IMR-90 (cell line): ENCODE measurements at regions not wholly inside any gene's neighbourhood (a gene's known extent, or its start where the extent isn't known, plus 50 kb on each side); places are given as distances from the start of the nearest gene placed in this dataset.

Source experiments
- ATAC-seq: fragments of 200-7000 bp; cut with Tn5 transposase; 2 replicates; pipeline ENCODE4 v1.9.1; 2020; ENCODE audit warnings: low read depth, mild to moderate bottlenecking, moderate library complexity
- BruUV-seq: library from RNA; stranded (reverse); fragments of 400-500 nt; replicated peaks from 2 replicates; lab custom pipeline; 2021; lab: Mats Ljungman, UMichigan
- CTCF ChIA-PET: fragments of 300-600 bp; formaldehyde crosslinking; extraction: SDS; loops from one replicate; lab custom pipeline; 2021; ENCODE audit warnings: antibody characterized with exemption; lab: Yijun Ruan, JAX
- POLR2A ChIA-PET: fragments of 300-600 bp; sonication (Branson Sonifier 250); formaldehyde crosslinking; loops from one replicate; lab custom pipeline; 2022; ENCODE audit warnings: antibody characterized with exemption; ENCODE audit not compliant: unreplicated experiment; lab: Charles Lee
- DNase-seq: peaks from one replicate; pipeline ENCODE4 v3.0.0; 2013
- H2AFZ ChIP-seq: replicated peaks from 2 replicates; pipeline ENCODE3; 2013; ENCODE audit warnings: low read length, mild to moderate bottlenecking; ENCODE audit not compliant: poor library complexity
- H2AK5ac ChIP-seq: 2 replicates; pipeline ENCODE4 v1.6.1; 2013; ENCODE audit warnings: low read depth, low read length, inconsistent platforms
- H2AK9ac ChIP-seq: replicated peaks from 2 replicates; pipeline ENCODE3; 2013; ENCODE audit warnings: mild to moderate bottlenecking, low read depth, low read length, moderate library complexity; ENCODE audit not compliant: poor library complexity
- H2BK120ac ChIP-seq: 2 replicates; pipeline ENCODE4 v1.6.1; 2013; ENCODE audit warnings: low read depth, low read length, inconsistent platforms
- H2BK15ac ChIP-seq: 3 replicates; pipeline ENCODE4 v1.6.1; 2013; ENCODE audit warnings: low read depth, low read length, inconsistent platforms
- H2BK20ac ChIP-seq: 2 replicates; pipeline ENCODE4 v1.6.1; 2013; ENCODE audit warnings: low read depth, mild to moderate bottlenecking, inconsistent platforms, low read length, moderate library complexity
- H2BK5ac ChIP-seq: 2 replicates; pipeline ENCODE4 v1.6.1; 2013; ENCODE audit warnings: mild to moderate bottlenecking, low read depth, low read length, inconsistent platforms; ENCODE audit not compliant: poor library complexity, severe bottlenecking
- H3K14ac ChIP-seq: replicated peaks from 2 replicates; pipeline ENCODE4 v1.6.1; 2013; ENCODE audit warnings: low read depth, low read length, inconsistent platforms
- H3K18ac ChIP-seq: 2 replicates; pipeline ENCODE4 v1.6.1; 2013; ENCODE audit warnings: low read depth, low read length, control low read depth
- H3K23ac ChIP-seq: 2 replicates; pipeline ENCODE4 v1.6.1; 2013; ENCODE audit warnings: low read depth, low read length, inconsistent platforms
- H3K27ac ChIP-seq: 2 replicates; pipeline ENCODE4 v1.5.1; 2013; ENCODE audit warnings: mild to moderate bottlenecking, control low read depth, low read length; ENCODE audit not compliant: insufficient read depth
- H3K27me3 ChIP-seq: 2 replicates; pipeline ENCODE4 v1.6.1; 2013; ENCODE audit warnings: low read length; ENCODE audit not compliant: control insufficient read depth, insufficient read depth
- H3K36me3 ChIP-seq: 2 replicates; pipeline ENCODE4 v1.6.1; 2013; ENCODE audit warnings: low read length, mixed read lengths; ENCODE audit not compliant: control insufficient read depth, insufficient read depth
- H3K4ac ChIP-seq: 2 replicates; pipeline ENCODE4 v1.6.1; 2013; ENCODE audit warnings: low read depth, low read length, inconsistent platforms
- H3K4me1 ChIP-seq: 2 replicates; pipeline ENCODE4 v1.6.1; 2013; ENCODE audit warnings: low read length, mixed read lengths; ENCODE audit not compliant: control insufficient read depth, insufficient read depth
- H3K4me2 ChIP-seq: 2 replicates; pipeline ENCODE4 v1.6.1; 2013; ENCODE audit warnings: low read depth, mild to moderate bottlenecking, control low read depth, low read length, moderate library complexity
- H3K4me3 ChIP-seq: 2 replicates; pipeline ENCODE4 v1.5.1; 2013; ENCODE audit warnings: low read depth, mild to moderate bottlenecking, control low read depth, low read length, moderate library complexity; ENCODE audit not compliant: insufficient read depth
- H3K56ac ChIP-seq: 2 replicates; pipeline ENCODE4 v1.6.1; 2013; ENCODE audit warnings: low read length, inconsistent platforms; ENCODE audit not compliant: insufficient read depth; ENCODE audit errors: extremely low read depth
- H3K79me1 ChIP-seq, 2 experiments: 2 replicates each; pipeline ENCODE4 v1.6.1; 2013; ENCODE audit warnings: low read length in 2 of 2, inconsistent platforms in 1 of 2, low read depth in 1 of 2
- H3K9ac ChIP-seq: 2 replicates; pipeline ENCODE4 v1.6.1; 2013; ENCODE audit warnings: low read depth, low read length, control low read depth
- H3K9me1 ChIP-seq: 2 replicates; pipeline ENCODE4 v1.6.1; 2013; ENCODE audit warnings: low read length, inconsistent platforms; ENCODE audit not compliant: insufficient read depth
- H3K9me3 ChIP-seq: 2 replicates; pipeline ENCODE4 v1.6.1; 2013; ENCODE audit warnings: low read length; ENCODE audit not compliant: control insufficient read depth, insufficient read depth
- H4K20me1 ChIP-seq: 2 replicates; pipeline ENCODE4 v1.6.1; 2013; ENCODE audit warnings: low read length, inconsistent platforms; ENCODE audit not compliant: insufficient read depth
- H4K5ac ChIP-seq: 2 replicates; pipeline ENCODE4 v1.6.1; 2013; ENCODE audit warnings: mild to moderate bottlenecking, low read depth, low read length, control low read depth
- H4K8ac ChIP-seq, 2 experiments: 2 replicates each; pipeline ENCODE4 v1.6.1; 2013; ENCODE audit warnings: low read depth in 2 of 2, low read length in 2 of 2, control low read depth in 1 of 2, inconsistent platforms in 1 of 2
- H4K91ac ChIP-seq: 2 replicates; pipeline ENCODE4 v1.6.1; 2013; ENCODE audit warnings: low read depth, low read length, inconsistent platforms; ENCODE audit not compliant: insufficient read depth
- CEBPB ChIP-seq: IDR thresholded peaks from 2 replicates; pipeline ENCODE4 v1.6.1; 2012; ENCODE audit warnings: low read depth, low read length, improper control_type of control experiment
- FOS ChIP-seq: fragments of 150-350 bp; IDR thresholded peaks from 2 replicates; pipeline ENCODE4 v1.6.1; 2016; ENCODE audit warnings: low read depth, low read length
- NFE2L2 ChIP-seq: fragments of 150-350 bp; IDR thresholded peaks from 2 replicates; pipeline ENCODE4 v1.6.1; 2016; ENCODE audit warnings: low read depth, mild to moderate bottlenecking, low read length
- POLR2A ChIP-seq: IDR thresholded peaks from 2 replicates; pipeline ENCODE4 v1.6.1; 2012; ENCODE audit warnings: mild to moderate bottlenecking, low read depth, low read length
- RAD21 ChIP-seq: IDR thresholded peaks from 2 replicates; pipeline ENCODE4 v1.6.1; 2012; ENCODE audit warnings: low read length, improper control_type of control experiment
- RFX5 ChIP-seq: IDR thresholded peaks from 2 replicates; pipeline ENCODE4 v1.8.0; 2012; ENCODE audit warnings: low read depth, mild to moderate bottlenecking, low read length, moderate library complexity
- WGBS, 2 experiments: methylation state at CpG; one replicate each; pipeline versions ENCODE4 v1.1.5 to v1.1.7; 2013; ENCODE audit warnings: missing lambda C conversion rate in 2 of 2; ENCODE audit not compliant: insufficient read length in 1 of 2; ENCODE audit errors: extremely low coverage in 2 of 2; 5-methylcytosine and 5-hydroxymethylcytosine counted together
- dilution Hi-C: fragments of 300-500 bp; cut with HindIII; formaldehyde crosslinking; loops from one replicate; pipeline ENCODE4 v1.14.3; 2018; ENCODE audit warnings: low sequenced_read_pairs; ENCODE audit not compliant: unreplicated experiment
- in situ Hi-C: fragments of 300-500 bp; cut with MboI; formaldehyde crosslinking; loops from 3 replicates; pipeline ENCODE4 v1.14.3; 2019; ENCODE audit warnings: low sequenced_read_pairs, inconsistent platforms, mixed read lengths
- intact Hi-C: fragments of 100-400 bp; cut with micrococcal nuclease; formaldehyde crosslinking; loops from 2 replicates; pipeline ENCODE4 v1.10.0; 2022
- TF ChIP-seq, protein P1 (sequence below): fragments of 150-350 bp; IDR thresholded peaks from 2 replicates; pipeline ENCODE4 v1.6.1; 2017; ENCODE audit warnings: mild to moderate bottlenecking, antibody characterized with exemption, low read length, low read depth

GRCh38 chr18:30491815-30492551 lies 550.6 kb downstream of the DSC3 start:
- Histone ChIP-seq H3K4ac (no peak overlapping the region), H2BK5ac (no peak overlapping the region), H3K9ac (no peak overlapping the region), H3K4me1 (no peaks in the 10 kb centered on the region), H3K18ac (no peak overlapping the region), H3K36me3 (no peaks in the 10 kb centered on the region), H3K4me3 (no peak overlapping the region), H2BK120ac (no peak overlapping the region), H2AK9ac (no peak overlapping the region), H3K27ac (no peak overlapping the region), H3K79me1 (no peaks in the 10 kb centered on the region), H2AK5ac (no peak overlapping the region), H3K14ac (no peak overlapping the region), H4K5ac (no peak overlapping the region), H2BK20ac (no peak overlapping the region), H3K56ac (no peak overlapping the region), H2BK15ac (no peak overlapping the region), H3K9me3 (no peaks in the 10 kb centered on the region; the same call in 1 of the 2 replicates), H4K20me1 (no peaks in the 10 kb centered on the region), H3K27me3 (no peaks in the 10 kb centered on the region), H4K91ac (no peak overlapping the region), H3K23ac (no peak overlapping the region), H4K8ac (no peak overlapping the region), H2AFZ (no peak overlapping the region), H3K9me1 (no peaks in the 10 kb centered on the region), H3K4me2 (no peak overlapping the region)
- TF ChIP-seq, protein P1, sequence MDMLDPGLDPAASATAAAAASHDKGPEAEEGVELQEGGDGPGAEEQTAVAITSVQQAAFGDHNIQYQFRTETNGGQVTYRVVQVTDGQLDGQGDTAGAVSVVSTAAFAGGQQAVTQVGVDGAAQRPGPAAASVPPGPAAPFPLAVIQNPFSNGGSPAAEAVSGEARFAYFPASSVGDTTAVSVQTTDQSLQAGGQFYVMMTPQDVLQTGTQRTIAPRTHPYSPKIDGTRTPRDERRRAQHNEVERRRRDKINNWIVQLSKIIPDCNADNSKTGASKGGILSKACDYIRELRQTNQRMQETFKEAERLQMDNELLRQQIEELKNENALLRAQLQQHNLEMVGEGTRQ: no peak
- TF ChIP-seq FOS (no peak), RFX5 (no peak), NFE2L2 (no peak), POLR2A (no peak), CEBPB (no peak), RAD21 (no peak)
- ChIA-PET CTCF (no interaction called here), POLR2A (no interaction called here)
- no peak for ATAC-seq
- intact Hi-C loops: no loop called here
- no TSS peak for BruUV-seq
- in situ Hi-C loops: no loop called here
- WGBS, 2 experiments: 30% methylated on average over 1 of the region's 3 CpGs; no CpG with 5 or more reads in 1 of the 2 experiments
- dilution Hi-C loops: no loop called here
- no peak for DNase-seq
